ENCODE measurements at regions not wholly inside any gene's neighbourhood (a gene's known extent, or its start where the extent isn't known, plus 50 kb on each side); places are given as distances from the start of the nearest gene placed in this dataset.

DNA sequence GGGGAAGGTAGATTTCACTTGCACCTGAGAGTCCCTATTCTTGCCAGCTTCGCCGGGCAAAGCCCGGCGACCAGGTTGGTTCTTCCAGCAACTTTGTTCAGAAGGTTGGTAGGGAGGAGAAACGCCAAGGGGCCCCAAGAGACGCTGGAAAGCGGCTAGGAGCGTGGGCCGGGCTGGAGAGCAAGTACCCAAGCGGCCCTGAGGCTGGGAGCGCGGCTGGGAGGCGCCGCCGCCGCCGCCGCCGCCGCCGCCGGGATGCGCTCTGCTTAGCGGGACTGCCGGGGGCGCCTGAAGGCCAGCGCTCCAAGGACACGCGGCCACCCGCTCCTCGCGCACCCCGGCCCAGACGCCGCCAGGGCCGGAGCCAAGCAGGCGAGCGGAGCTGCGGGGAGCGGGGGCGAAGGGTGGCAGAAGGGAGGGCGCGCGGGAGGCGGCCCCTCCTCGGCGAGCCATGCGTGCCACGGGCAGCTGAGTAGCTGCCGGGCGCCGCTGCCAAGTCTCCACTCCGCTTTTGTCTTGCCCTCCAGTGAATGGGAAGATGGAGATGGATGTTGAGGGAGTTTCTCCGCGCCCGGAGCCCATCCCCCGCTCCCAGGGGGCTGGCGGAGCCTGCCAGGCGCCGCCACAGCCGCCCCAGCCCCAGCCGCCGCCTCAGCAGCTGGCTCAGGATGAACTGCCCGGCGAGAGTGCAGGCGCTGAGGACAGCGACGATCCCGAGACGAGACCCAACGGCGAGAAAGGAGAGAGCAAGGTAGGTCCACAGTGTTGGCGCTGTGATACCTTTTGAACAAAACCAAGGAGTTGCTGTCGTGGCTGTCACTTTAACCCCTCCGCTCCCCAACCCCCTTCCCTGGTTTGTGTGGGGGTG, 227.4 kb upstream of the AZI2 start:
- ATAC-seq (peak; percentile 87), DNase-seq (ENCODE audit: missing footprints) (peak; percentile 35)
- intact Hi-C loops (cut with DNase I): loop anchor here (10.0 kb wide), 1 partner anchor 149 kb away; no protein-coding TSS in a partner anchor

DNA sequence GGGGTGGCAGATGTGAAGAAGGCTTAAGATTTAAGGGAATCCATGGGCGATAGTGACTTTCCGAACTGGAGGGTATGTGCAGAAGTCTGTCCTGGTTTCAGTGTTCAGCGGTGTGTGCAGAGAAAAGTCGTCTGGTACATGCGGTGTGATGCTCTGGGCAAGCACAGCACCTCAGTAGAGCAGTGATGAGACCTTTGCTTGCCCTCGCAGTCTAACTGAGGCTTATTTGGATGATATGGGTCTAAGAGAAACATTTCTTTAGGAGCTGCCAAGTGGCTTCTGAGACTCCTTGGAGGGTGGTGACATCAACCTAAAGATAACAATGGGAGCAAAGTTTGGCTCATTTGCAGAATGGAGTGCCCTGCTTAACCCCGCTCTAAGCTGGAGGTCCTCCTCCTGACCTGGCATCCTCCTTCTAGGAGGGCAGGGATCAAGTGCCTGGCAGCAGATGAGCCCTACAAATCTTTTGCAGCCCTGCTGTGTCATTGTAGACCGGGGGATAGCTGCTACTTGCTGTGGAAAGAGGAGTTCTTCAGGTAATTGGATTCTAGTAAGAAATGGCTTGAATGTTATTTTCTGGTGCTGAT, 228.1 kb upstream of the AZI2 start:
- no peak for ATAC-seq
- intact Hi-C loops (cut with DNase I): loop anchor here (10.0 kb wide), 1 partner anchor 148 kb away; no protein-coding TSS in a partner anchor
- DNase-seq (ENCODE audit: missing footprints): no peak

DNA sequence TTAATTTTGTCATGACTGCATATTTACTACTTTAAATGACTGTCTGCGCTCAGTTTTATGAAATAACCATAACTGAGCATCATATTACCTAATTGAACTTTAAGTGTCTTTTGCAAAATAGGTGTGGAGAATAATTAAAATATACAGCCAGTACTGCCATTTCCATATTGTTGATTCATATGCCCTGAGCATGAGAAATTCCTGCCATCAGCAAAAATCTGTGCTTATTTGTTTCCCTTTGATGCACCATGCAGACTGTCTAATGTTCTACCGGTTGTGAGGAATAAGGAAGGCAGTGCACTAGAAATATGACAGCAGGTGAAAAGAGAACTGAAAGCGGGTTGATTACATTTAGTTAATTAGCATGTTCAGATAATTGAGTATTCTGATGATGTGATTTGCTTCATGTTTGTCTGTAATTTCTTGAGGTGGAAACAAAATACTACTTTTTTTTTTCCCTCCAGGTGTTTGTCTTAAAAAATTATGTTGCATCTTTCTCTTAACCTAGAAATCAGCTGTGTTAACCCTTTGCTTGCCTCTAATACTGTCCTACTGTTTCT, 229.4 kb upstream of the AZI2 start:
- ATAC-seq (no peak), DNase-seq (ENCODE audit: missing footprints) (no peak)
- intact Hi-C loops (cut with DNase I): loop anchor here (10.0 kb wide), 1 partner anchor 147 kb away; no protein-coding TSS in a partner anchor

DNA sequence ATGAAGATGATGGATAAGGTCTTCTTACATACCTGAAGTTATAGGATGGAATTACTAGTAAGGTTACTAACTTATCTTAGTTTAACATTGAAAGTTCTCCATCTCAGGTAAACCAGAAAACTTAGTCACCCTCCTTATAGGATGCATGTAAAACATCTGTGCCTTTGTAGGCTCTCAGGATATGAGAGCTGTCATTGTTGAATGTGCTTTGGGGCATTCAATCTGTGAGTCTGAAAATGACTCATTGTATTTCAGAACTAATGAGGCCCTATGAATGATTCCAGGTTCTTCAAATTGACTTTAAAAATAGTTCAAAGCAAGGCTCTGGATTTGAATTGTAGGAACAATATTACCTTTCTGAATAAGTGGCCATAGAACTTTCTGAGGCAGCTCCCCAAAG, 237.7 kb upstream of the AZI2 start:
- no peak for ATAC-seq
- intact Hi-C loops (cut with DNase I): no loop called here

GRCh38 chr3:28587723-28588122, 239.1 kb upstream of the AZI2 start:
- no peak for DNase-seq (ENCODE audit: missing footprints)
- intact Hi-C loops (cut with DNase I): no loop called here
- no peak for ATAC-seq

More for the DNA sequence above, 237.7 kb upstream of the AZI2 start:
- DNase-seq (ENCODE audit: missing footprints): no peak

DNA sequence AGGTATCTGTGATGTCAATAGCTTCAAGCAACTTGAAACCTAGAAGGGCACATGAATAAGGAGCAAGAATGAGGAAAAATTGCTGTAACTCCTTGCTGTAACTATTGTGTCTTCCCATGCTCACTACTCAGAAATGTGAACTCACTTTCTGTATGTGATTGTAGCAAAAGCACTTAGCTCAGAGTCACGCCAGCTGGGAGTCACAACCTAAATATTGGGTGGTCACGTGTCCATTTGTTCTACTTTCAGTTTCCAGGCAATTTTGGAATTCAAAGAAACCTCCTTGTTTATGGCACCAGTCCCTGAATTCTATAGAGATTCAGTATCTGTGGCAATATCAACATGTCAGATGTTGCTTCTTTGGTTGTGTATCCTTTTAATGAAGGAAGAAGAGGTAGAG, 241.6 kb upstream of the AZI2 start:
- intact Hi-C loops (cut with DNase I): no loop called here
- DNase-seq (ENCODE audit: missing footprints): no peak
- no peak for ATAC-seq

DNA sequence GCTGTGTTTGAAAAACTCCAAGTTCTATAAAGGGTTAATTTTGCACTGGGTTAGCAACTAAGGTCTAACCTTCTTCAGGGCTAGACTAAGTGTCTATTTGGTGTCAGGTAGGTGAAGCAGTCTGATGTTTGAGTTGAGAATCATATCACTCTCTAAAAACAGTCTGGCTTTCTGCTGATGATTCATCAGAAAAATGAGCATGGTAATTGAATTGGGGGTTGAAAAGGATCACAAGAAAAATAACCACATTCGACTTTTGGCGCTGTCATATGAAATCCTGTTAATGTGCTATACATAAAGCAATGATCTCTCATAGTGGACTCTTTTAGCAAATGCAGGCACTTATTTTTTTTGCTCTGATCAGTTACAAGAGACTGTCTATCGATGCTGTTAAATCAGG, 242.2 kb upstream of the AZI2 start:
- no peak for DNase-seq (ENCODE audit: missing footprints)
- intact Hi-C loops (cut with DNase I): no loop called here
- no peak for ATAC-seq

DNA sequence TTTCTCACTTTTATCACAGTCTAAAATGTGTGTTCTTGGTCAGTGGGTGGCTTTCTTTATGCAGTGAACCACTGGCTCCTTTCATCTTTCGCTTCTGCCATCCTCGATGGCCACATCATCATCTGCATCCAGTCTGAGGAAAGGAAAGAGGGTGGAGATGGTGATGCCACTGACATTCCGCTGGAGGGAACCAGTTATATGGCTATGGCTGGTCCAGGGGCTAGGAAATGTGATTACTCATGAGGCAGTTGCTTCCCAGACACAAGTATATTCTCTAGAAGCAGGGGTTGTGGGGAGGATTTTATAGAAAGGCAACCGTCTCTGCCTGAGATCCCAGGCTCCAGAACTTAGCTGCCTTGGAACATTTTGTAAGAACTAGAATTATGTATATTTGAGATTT, 246.7 kb upstream of the AZI2 start:
- DNase-seq (ENCODE audit: missing footprints): no peak
- no peak for ATAC-seq
- intact Hi-C loops (cut with DNase I): no loop called here

GRCh38 chr3:28597452-28597851, 248.8 kb upstream of the AZI2 start:
- DNase-seq (ENCODE audit: missing footprints): no peak
- intact Hi-C loops (cut with DNase I): no loop called here

DNA sequence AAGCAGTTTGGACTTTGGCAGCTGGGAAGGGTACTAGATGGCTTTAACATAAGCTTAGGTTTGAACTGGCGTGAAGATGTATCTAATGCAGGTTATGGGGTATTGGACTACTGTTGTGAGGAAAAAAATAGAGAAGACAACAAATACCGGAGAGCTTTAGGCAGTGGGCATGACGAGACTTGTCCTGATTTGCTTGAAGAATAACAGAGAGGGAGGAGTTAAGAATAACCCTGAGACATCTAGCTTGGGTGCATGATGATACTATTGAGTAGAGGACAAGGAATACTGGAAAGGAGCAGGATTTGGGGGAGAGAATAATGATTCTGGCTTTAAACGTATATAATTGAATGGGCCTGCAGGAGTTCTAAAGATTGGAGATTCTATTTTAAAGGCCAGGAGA, 249.5 kb upstream of the AZI2 start:
- ATAC-seq: no peak
- intact Hi-C loops (cut with DNase I): no loop called here

More at GRCh38 chr3:28597452-28597851, 248.8 kb upstream of the AZI2 start:
- ATAC-seq: no peak

DNA sequence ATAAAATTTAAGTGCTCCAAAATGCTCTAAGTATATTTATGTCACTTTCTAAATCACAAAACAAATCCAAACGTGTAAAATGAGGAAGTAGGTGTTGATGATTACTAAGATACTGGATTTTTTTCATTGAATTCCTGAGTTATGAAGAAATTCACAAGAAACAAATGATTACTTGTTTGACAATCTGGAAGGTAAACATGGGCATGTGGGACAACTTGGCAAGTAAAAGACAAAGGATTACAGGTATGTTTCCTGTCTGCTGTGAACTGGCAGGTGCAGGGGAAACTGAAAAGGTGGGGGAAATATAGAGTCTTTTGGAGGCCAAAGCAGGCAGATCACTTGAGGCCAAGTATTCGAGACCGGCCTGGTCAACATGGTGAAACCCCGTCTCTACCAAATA, 252.7 kb upstream of the AZI2 start:
- intact Hi-C loops (cut with DNase I): no loop called here
- ATAC-seq: no peak

More for the DNA sequence above, 249.5 kb upstream of the AZI2 start:
- DNase-seq (ENCODE audit: missing footprints): no peak

GRCh38 chr3:28606283-28606682, 257.7 kb upstream of the AZI2 start:
- intact Hi-C loops (cut with DNase I): no loop called here
- DNase-seq (ENCODE audit: missing footprints) (no peak), ATAC-seq (no peak)

More for the DNA sequence above, 252.7 kb upstream of the AZI2 start:
- DNase-seq (ENCODE audit: missing footprints): no peak

DNA sequence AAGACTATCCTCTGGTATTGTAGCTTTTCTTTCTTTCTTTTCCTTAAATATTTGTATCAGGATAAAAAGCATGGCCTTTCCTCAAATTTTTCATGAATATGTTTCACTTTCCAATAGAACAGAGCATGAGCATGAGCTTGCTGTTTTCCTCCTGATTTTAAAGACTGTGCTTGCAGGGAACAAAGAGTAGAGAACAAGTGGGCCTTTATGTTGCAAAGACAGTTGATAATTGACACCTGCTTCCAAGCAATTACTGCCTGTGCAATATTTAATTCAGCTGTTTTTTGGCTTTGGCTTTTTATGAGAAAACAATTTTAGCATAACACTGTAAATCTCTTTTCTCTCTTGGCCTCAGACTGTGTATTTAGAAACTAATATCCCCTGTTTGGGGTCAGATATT, 263.6 kb upstream of the AZI2 start:
- ATAC-seq (no peak), DNase-seq (ENCODE audit: missing footprints) (no peak)
- intact Hi-C loops (cut with DNase I): no loop called here

DNA sequence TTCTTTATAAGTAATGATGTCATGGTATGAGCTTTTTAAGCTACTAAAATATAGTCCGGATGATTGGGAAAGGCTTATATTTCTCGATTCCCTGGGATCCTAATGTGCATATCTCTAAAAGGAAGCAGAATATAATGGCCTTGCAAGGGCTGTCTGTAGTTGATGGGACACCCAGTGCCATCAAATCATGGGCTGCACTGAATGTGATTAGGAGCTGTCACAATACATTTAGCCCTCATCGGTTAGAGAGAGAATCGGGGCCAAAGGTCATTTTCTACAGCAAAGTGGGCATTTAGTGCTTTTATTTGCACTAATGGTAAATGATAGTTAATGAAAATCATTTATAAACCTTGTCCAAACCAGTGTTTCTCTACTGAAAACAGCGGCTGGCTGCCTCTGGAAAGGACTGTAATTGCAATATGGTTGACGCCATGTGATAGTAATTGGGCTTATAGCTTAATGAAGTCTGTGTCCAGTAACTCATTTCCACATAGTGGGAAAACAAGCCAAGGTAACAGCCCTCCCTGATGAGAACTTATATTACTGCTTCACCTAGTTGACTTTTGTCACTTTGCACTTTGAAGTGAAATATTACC, 265.0 kb upstream of the AZI2 start:
- intact Hi-C loops (cut with DNase I): no loop called here
- ATAC-seq: no peak

DNA sequence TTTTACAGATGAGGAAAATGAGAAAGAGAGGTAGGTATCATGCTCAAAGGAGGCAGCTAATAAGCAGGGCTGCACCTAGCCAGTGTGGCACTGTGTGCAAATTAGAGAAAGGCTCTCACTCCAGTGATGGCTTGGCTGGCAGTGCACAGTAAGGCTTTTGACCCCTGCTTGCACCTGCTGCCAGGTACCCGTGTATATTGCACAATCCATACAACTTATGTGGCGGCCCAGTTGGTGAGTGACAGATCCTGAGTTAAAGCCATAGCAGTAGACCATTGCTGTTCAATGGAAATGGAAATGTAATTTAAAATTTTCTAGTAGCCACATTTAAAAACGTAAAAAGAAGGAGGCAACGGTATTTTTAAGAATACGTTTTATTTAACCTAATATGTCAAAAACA, 266.4 kb upstream of the AZI2 start:
- intact Hi-C loops (cut with DNase I): no loop called here
- ATAC-seq: no peak
- no peak for DNase-seq (ENCODE audit: missing footprints)

More for the DNA sequence above, 265.0 kb upstream of the AZI2 start:
- no peak for DNase-seq (ENCODE audit: missing footprints)

- intact Hi-C loops (cut with DNase I): no loop called here
- no peak for ATAC-seq
Observed at GRCh38 chr3:28615971-28616370, 267.3 kb upstream of the AZI2 start.

GRCh38 chr3:28617821-28618220, 269.2 kb upstream of the AZI2 start:
- intact Hi-C loops (cut with DNase I): no loop called here
- ATAC-seq: no peak
- DNase-seq (ENCODE audit: missing footprints): no peak

More at GRCh38 chr3:28615971-28616370, 267.3 kb upstream of the AZI2 start:
- no peak for DNase-seq (ENCODE audit: missing footprints)

DNA sequence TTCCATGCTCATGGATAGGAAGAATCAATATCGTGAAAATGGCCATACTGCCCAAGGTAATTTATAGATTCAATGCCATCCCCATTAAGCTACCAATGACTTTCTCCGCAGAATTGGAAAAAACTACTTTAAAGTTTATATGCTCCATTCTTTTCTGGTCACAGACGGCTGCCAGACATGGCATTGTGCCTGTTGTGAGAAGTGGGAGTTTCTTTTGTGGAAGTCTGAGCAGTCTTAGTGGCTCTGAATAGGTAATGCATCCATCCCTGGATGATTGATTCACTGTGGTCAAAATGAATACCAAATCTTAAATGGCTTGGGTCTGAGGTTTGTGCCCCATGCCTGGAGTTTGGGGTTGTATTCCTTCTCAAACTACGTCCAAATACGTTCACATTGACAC, 274.5 kb upstream of the AZI2 start:
- ATAC-seq: no peak
- intact Hi-C loops (cut with DNase I): no loop called here
- DNase-seq (ENCODE audit: missing footprints): no peak

DNA sequence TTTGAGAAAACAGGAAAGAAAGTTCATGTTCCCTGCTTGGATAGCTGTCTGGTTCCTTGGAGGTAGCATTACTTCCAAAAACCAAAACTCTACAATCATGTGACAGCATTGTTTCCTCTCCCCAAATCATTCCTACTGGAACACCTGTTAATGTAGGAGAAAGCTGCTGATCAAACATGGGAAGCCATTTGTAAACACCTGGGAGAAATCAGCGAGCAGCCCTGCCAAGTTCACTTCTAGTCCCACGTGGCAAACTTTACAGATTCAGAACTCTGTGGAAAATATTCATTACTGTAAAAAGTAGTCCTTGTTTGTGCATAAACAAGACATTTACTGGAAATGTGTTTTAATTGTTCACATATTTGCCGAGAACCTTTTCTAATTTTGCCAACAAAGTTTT, 275.5 kb upstream of the AZI2 start:
- intact Hi-C loops (cut with DNase I): no loop called here
- DNase-seq (ENCODE audit: missing footprints) (no peak), ATAC-seq (no peak)
